Keratinocyte (primary cell): ENCODE measurements at regions not wholly inside any gene's neighbourhood (a gene's known extent, or its start where the extent isn't known, plus 50 kb on each side); places are given as distances from the start of the nearest gene placed in this dataset.

ENCODE experiments used
- EZH2 ChIP-seq: IDR thresholded peaks from one replicate; pipeline ENCODE4 v1.6.1; 2012; ENCODE audit warnings: inconsistent platforms, mild to moderate bottlenecking, low read length, moderate library complexity
- TF ChIP-seq, protein P1 (sequence below), 3 experiments: IDR thresholded peaks in 1 of 3; conservative IDR thresholded peaks in 1 of 3; optimal IDR thresholded peaks in 1 of 3; 2 replicates in 2 of 3; 3 replicates in 1 of 3; pipeline versions ENCODE3 to v1.5.1; 2011; ENCODE audit warnings: low read length in 3 of 3, mild to moderate bottlenecking in 3 of 3, moderate library complexity in 2 of 3, control low read depth in 1 of 3, inconsistent platforms in 1 of 3; ENCODE audit not compliant: insufficient read depth in 2 of 3; ENCODE audit errors: extremely low read depth in 1 of 3

GRCh38 chr12:127936463-127936862 lies 330.5 kb upstream of the TMEM132C start:
- TF ChIP-seq, protein P1, sequence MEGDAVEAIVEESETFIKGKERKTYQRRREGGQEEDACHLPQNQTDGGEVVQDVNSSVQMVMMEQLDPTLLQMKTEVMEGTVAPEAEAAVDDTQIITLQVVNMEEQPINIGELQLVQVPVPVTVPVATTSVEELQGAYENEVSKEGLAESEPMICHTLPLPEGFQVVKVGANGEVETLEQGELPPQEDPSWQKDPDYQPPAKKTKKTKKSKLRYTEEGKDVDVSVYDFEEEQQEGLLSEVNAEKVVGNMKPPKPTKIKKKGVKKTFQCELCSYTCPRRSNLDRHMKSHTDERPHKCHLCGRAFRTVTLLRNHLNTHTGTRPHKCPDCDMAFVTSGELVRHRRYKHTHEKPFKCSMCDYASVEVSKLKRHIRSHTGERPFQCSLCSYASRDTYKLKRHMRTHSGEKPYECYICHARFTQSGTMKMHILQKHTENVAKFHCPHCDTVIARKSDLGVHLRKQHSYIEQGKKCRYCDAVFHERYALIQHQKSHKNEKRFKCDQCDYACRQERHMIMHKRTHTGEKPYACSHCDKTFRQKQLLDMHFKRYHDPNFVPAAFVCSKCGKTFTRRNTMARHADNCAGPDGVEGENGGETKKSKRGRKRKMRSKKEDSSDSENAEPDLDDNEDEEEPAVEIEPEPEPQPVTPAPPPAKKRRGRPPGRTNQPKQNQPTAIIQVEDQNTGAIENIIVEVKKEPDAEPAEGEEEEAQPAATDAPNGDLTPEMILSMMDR (optimal IDR thresholded peaks at IDR 0.05 in 1 of 3, IDR thresholded peaks at IDR 0.05 in 1 of 3, conservative IDR thresholded peaks at IDR 0.05 in 1 of 3; ENCODE audit: extremely low read depth in 1 of 3, insufficient read depth in 2 of 3, low read length in 3 of 3), result no peak
- TF ChIP-seq EZH2, result no peak
